Small intestine (tissue), 7 donors: ENCODE measurements at regions not wholly inside any gene's neighbourhood (a gene's known extent, or its start where the extent isn't known, plus 50 kb on each side); places are given as distances from the start of the nearest gene placed in this dataset.

Experiments
- DNase-seq, 2 donors: peaks; one replicate each; pipeline versions ENCODE4 v3.0.0 to v3.0.0-alpha.2; 2013
- FAIRE-seq: peaks from 2 replicates; lab custom pipeline; 2012; peaks lifted over from hg19 to GRCh38; lab: Jason Lieb, UNC
- H3K27ac ChIP-seq, 3 donors: one replicate each; pipeline ENCODE4 v1.5.1; 2013; ENCODE audit warnings: low read length in 2 of 3, mild to moderate bottlenecking in 2 of 3, control low read depth in 1 of 3, inconsistent platforms in 1 of 3, low read depth in 1 of 3, moderate library complexity in 1 of 3
- H3K27me3 ChIP-seq, 3 donors: one replicate each; pipeline ENCODE4 v1.6.1; 2013; ENCODE audit warnings: low read length in 3 of 3, inconsistent platforms in 1 of 3; ENCODE audit not compliant: control insufficient read depth in 3 of 3, insufficient read depth in 3 of 3
- H3K36me3 ChIP-seq, 3 donors: one replicate each; pipeline ENCODE4 v1.6.1; 2013; ENCODE audit warnings: low read length in 3 of 3, inconsistent platforms in 1 of 3, low read depth in 1 of 3, mild to moderate bottlenecking in 1 of 3, moderate library complexity in 1 of 3; ENCODE audit not compliant: control insufficient read depth in 3 of 3, insufficient read depth in 2 of 3
- H3K4me1 ChIP-seq, 3 donors: one replicate each; pipeline ENCODE4 v1.6.1; 2013; ENCODE audit warnings: low read length in 2 of 3, inconsistent platforms in 1 of 3, low read depth in 1 of 3, mild to moderate bottlenecking in 1 of 3, moderate library complexity in 1 of 3; ENCODE audit not compliant: control insufficient read depth in 3 of 3, insufficient read depth in 2 of 3
- H3K4me3 ChIP-seq, 3 donors: one replicate each; pipeline ENCODE4 v1.5.1; 2013; ENCODE audit warnings: low read length in 3 of 3, control low read depth in 1 of 3, inconsistent platforms in 1 of 3, low read depth in 1 of 3, mild to moderate bottlenecking in 1 of 3, moderate library complexity in 1 of 3
- H3K9me3 ChIP-seq, 2 donors: one replicate each; pipeline ENCODE4 v1.6.1; 2013; ENCODE audit warnings: low read depth in 1 of 2, low read length in 1 of 2; ENCODE audit not compliant: control insufficient read depth in 2 of 2, insufficient read depth in 1 of 2
- WGBS, 3 donors: extraction: QIAGEN DNeasy Blood & Tissue Kit; methylation state at CpG; one replicate each; pipeline ENCODE4 v1.1.7; 2013; 5-methylcytosine and 5-hydroxymethylcytosine counted together
- donor health status: healthy with polysubstance abuse.
- donor health status: control.
- donor health status: control.
- donor health status: Bipolar disorder and iron deficiency.
- donor health status: healthy.

GRCh38 chr12:53803194-53803593 lies 51.4 kb upstream of the CISTR start:
- H3K36me3 ChIP-seq = no peaks in the 10 kb centered on the region
- WGBS, 3 donors = 52 to 60% (median 56%) methylated on average over 3 of the region's 3 CpGs
- FAIRE-seq (no peak), DNase-seq (no peak)
- no peak overlapping the region for H3K4me3 ChIP-seq
- H3K9me3 ChIP-seq = no peaks in the 10 kb centered on the region
- peaks cover 0 to 68% (median 7%) of the 10 kb centered on the region in 3 donors for H3K27me3 ChIP-seq
- no peaks in the 10 kb centered on the region for H3K4me1 ChIP-seq
- no peak overlapping the region for H3K27ac ChIP-seq

GRCh38 chr12:53803703-53804102 lies 51.9 kb upstream of the CISTR start:
- Histone ChIP-seq H3K9me3 (no peaks in the 10 kb centered on the region), H3K27me3 (peaks cover 0 to 68% (median 7%) of the 10 kb centered on the region in 3 donors), H3K27ac (no peak overlapping the region), H3K4me1 (no peaks in the 10 kb centered on the region), H3K4me3 (no peak overlapping the region), H3K36me3 (no peaks in the 10 kb centered on the region)
- DNase-seq (no peak), FAIRE-seq (no peak)
- WGBS, 3 donors = 62 to 68% (median 65%) methylated on average over 4 of the region's 4 CpGs

GRCh38 chr12:53804429-53804828 lies 52.6 kb upstream of the CISTR start:
- no peaks in the 10 kb centered on the region for H3K36me3 ChIP-seq
- FAIRE-seq = no peak
- WGBS, 3 donors = 51 to 76% (median 51%) methylated on average over 2 of the region's 2 CpGs
- no peak for DNase-seq
- peaks cover 0 to 67% (median 7%) of the 10 kb centered on the region in 3 donors for H3K27me3 ChIP-seq
- no peak overlapping the region for H3K27ac ChIP-seq
- no peaks in the 10 kb centered on the region for H3K9me3 ChIP-seq
- no peak overlapping the region for H3K4me3 ChIP-seq
- H3K4me1 ChIP-seq = no peaks in the 10 kb centered on the region

- H3K36me3 ChIP-seq = no peaks in the 10 kb centered on the region
Observed at GRCh38 chr12:53805067-53805466, 53.3 kb upstream of the CISTR start.

GRCh38 chr12:53805791-53806190 lies 54.0 kb upstream of the CISTR start:
- no peak overlapping the region for H3K4me3 ChIP-seq
- no peak for DNase-seq
- H3K27me3 ChIP-seq = peaks cover 0 to 66% (median 7%) of the 10 kb centered on the region in 3 donors
- H3K27ac ChIP-seq = no peak overlapping the region
- WGBS, 3 donors = 81% methylated on average over 4 of the region's 4 CpGs
- no peaks in the 10 kb centered on the region for H3K36me3 ChIP-seq
- no peaks in the 10 kb centered on the region for H3K9me3 ChIP-seq
- H3K4me1 ChIP-seq = no peaks in the 10 kb centered on the region
- FAIRE-seq = no peak

More at GRCh38 chr12:53805067-53805466, 53.3 kb upstream of the CISTR start:
- 80 to 84% (median 80%) methylated on average over 6 of the region's 6 CpGs for WGBS, 3 donors
- Histone ChIP-seq H3K27ac (no peak overlapping the region), H3K4me1 (no peaks in the 10 kb centered on the region), H3K27me3 (peaks cover 0 to 63% (median 7%) of the 10 kb centered on the region in 3 donors), H3K9me3 (no peaks in the 10 kb centered on the region), H3K4me3 (no peak overlapping the region)
- no peak for FAIRE-seq
- DNase-seq = no peak

- WGBS, 3 donors = 62 to 85% (median 75%) methylated on average over 7 of the region's 7 CpGs
Observed at GRCh38 chr12:53806721-53807120, 54.9 kb upstream of the CISTR start.

GRCh38 chr12:53807322-53807860 lies 55.6 kb upstream of the CISTR start:
- no peaks in the 10 kb centered on the region for H3K36me3 ChIP-seq
- H3K4me1 ChIP-seq = no peaks in the 10 kb centered on the region
- H3K27ac ChIP-seq = no peak overlapping the region
- H3K4me3 ChIP-seq = no peak overlapping the region
- DNase-seq = no peak
- WGBS, 3 donors = 65 to 81% (median 70%) methylated on average over 8 of the region's 8 CpGs
- FAIRE-seq = no peak
- no peaks in the 10 kb centered on the region for H3K9me3 ChIP-seq
- peaks cover 0 to 56% (median 7%) of the 10 kb centered on the region in 3 donors for H3K27me3 ChIP-seq

More at GRCh38 chr12:53806721-53807120, 54.9 kb upstream of the CISTR start:
- FAIRE-seq (no peak), DNase-seq (no peak)
- Histone ChIP-seq H3K27me3 (peaks cover 0 to 62% (median 7%) of the 10 kb centered on the region in 3 donors), H3K27ac (no peak overlapping the region), H3K36me3 (no peaks in the 10 kb centered on the region), H3K4me3 (no peak overlapping the region), H3K9me3 (no peaks in the 10 kb centered on the region), H3K4me1 (no peaks in the 10 kb centered on the region)

- DNase-seq (no peak), FAIRE-seq (no peak)
- H3K27ac ChIP-seq = no peak overlapping the region
- no peaks in the 10 kb centered on the region for H3K9me3 ChIP-seq
- H3K4me3 ChIP-seq = no peak overlapping the region
- 21 to 49% (median 35%) methylated on average over 5 of the region's 5 CpGs for WGBS, 3 donors
- H3K36me3 ChIP-seq = no peaks in the 10 kb centered on the region
- H3K27me3 ChIP-seq = peaks cover 0 to 55% (median 6%) of the 10 kb centered on the region in 3 donors
- no peaks in the 10 kb centered on the region for H3K4me1 ChIP-seq
Observed at GRCh38 chr12:53808023-53808705, 56.4 kb upstream of the CISTR start.
